Renal cortical epithelial cell (primary cell): ENCODE measurements at regions not wholly inside any gene's neighbourhood (a gene's known extent, or its start where the extent isn't known, plus 50 kb on each side); places are given as distances from the start of the nearest gene placed in this dataset.
"Not testable (repeated sequence)": the region's sequence is repeated elsewhere in the genome, so short reads cannot be mapped to it uniquely, and the experiment has no call there.

Experiments
- DNase-seq: peaks from one replicate; pipeline ENCODE4 v3.0.0-alpha.2; 2011; ENCODE audit warnings: low read depth

DNA sequence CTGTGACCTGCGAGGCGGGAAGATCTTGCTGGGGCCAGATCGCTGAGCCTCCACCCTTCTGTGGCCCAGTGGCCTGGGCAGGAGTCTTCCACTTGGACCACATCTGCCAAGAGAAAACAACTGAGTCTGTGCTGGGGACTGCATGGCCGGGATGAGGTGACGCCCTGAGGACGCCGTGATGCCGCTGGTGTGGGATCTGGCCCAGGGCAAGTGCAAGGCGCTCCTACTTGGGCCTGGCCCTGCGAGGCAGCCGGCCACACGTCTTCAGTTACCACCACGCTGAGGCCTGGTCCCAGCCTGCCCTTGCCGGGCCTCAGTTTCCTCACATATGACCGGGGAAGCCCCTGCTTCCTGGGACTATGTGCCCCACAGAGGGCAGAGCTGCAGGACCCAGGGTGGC is 133.4 kb downstream of the SLC25A46 start:
- DNase-seq, result no peak

GRCh38 chr5:110872963-110873362 is 134.2 kb downstream of the SLC25A46 start:
- DNase-seq, result no peak

DNA sequence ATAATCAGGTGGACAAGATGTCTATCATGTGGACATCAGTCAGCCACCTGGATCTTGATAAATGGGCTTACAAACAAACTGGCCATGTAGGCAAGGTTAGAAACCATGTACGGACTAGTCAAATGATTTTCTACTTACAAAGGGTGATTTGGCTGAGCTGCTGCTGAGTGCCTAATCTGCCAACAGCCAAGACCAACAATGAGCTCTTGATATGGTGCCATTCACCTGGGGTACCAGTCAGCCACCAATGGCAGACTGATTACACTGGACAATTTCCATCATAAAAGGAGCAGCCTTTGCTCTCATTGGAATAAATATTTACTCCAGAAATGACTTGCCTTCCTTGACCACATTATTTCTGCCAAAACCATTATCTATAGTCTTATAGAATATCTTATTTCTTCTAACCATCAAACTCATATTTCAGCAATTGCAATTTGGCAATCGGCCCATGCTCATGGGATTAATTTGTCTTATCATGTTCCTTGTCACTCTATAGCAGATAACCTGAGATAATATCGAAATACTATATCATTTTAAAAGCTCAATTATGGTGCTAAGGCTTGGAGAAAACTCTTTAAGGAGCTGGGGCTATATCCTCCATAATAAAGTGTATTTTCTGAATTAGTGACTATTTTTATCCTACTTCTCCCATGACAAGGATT is 135.1 kb downstream of the SLC25A46 start:
- DNase-seq, result no peak

DNA sequence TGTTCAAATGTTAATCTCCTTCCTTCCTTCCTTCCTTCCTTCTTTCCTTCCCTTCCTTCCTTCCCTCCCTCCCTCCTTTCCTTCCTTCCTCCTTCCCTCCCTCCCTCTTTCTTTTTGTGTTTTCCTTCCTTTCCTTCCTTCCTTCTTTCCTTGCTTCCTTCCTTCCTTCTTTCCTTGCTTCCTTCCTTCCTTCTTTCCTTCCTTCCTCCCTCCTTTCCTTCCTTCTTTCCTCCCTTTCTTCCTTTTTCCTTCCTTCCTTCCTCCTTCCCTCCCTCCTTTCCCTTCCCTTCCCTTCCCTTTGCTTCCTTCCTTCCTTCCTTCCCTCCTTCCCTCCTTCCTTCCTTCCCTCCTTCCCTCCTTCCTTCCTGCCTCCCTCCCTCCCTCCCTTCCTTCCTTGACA is 136.3 kb downstream of the SLC25A46 start:
- DNase-seq, result not testable (repeated sequence)

DNA sequence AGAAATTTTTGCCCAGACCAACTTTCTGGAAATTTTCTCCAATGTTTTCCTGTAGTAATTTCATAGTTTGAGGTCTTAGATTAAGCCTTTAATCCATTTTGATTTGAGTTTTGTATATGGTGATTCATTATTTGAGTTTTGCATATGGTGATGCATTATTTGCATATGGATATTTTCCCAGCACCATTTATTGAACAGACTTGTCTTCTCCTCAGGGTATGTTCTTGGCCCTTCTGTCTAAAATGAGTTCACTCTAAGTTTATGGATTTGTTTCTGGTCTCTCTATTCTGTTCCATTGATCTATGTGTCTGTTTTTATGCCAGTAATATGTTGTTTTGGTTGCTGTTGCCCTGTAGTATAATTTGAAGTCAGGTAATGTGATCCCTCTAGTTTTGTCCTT is 139.3 kb downstream of the SLC25A46 start:
- DNase-seq, result no peak

- DNase-seq, result no peak
Observed at GRCh38 chr5:110879675-110880074, 140.9 kb downstream of the SLC25A46 start.

DNA sequence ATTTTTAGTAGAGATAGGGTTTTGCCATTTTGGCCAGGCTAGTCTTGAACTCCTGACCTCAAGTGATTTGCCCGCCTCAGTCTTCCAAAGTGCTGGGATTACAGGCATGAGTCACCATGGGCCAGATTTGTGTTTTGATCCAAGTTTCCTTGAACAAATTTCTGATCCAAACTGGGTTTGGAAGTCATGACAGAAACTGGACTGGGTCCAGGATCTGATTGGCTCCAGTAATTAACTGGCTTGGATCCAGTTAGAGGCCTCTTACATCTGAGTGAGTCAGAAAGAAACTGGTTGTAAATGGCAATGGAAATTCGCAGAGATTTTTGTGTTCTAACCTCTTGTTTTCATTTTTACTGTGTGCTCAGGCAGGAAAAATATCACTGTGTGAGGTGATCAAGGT is 141.6 kb downstream of the SLC25A46 start:
- peak; percentile 97 for DNase-seq

DNA sequence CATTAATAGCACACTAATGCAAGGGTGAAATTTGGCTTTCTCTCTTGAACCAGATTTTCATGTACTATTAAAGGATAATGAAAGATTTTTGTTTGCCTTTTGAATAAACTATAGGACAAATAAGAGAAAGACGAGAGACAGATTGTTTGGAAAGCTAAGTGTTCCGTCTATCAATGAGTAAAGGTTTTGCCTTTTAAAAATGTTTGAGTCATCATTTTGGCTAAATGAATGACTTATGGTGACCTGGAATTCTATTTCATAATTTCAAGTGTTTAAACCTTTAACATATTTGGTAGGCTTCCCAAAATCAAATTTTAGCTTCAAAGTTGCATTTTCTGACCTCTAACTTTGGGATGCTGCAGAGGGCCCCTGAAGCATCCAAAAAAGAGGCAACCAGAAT is 145.2 kb downstream of the SLC25A46 start:
- DNase-seq, result no peak

DNA sequence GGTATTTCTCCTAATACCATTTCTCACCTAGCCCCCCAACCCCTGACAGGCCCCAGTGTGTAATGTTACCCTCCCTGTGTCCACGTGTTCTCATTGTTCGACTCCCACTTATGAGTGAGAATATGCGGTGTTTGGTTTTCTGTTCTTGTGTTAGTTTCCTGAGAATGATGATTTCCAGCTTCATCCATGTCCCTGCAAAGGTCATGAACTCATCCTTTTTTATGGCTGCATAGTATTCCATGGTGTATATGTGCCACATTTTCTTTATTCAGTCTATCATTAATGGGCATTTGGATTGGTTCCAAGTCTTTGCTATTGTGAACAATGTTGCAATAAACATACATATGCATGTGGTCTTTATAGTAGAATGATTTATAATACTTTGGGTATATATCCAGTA is 148.4 kb downstream of the SLC25A46 start:
- not testable (repeated sequence) for DNase-seq

DNA sequence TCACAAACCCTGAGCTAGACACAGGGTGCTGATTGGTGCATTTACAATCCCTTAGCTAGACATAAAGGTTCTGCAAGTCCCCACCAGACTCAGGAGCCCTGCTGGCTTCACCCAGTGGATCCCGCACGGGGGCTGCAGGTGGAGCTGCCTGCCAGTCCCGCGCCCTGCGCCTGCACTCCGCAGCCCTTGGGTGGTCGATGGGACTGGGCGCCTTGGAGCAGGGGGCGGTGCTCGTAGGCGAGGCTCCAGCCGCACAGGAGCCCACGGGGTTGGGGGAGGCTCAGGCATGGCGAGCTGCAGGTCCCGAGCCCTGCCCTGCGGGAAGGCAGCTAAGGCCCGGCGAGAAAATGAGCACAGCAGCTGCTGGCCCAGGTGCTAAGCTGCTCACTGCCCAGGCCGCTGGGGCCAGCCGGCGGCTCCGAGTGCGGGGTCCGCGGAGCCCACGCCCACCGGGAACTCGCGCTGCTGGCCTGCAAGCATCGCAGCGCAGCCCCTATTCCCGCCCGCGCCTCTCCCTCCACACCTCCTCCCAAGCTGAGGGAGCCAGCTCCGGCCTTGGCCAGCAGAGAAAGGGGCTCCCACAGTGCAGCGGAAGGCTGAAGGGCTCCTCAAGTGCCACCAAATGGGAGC is 155.2 kb downstream of the SLC25A46 start:
- DNase-seq, result not testable (repeated sequence)

DNA sequence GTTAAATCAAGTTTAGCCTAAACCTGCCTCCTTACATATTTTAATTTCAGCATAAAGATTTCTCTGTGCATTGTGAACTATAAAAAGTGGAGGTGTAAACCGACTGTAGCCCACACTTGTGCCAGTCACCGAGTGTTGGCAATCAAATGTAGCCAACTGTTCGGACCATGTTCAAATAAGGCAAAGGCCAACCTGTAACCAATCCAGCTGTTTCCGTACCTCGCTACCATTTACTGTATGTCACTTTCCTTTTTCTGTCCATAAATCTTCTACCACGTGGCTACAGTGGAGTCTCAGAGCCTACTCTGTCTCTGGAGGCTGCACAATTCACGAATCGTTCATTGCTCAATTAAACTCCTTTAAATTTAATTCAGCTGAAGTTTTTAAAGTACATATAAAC is 156.0 kb downstream of the SLC25A46 start:
- DNase-seq, result no peak

DNA sequence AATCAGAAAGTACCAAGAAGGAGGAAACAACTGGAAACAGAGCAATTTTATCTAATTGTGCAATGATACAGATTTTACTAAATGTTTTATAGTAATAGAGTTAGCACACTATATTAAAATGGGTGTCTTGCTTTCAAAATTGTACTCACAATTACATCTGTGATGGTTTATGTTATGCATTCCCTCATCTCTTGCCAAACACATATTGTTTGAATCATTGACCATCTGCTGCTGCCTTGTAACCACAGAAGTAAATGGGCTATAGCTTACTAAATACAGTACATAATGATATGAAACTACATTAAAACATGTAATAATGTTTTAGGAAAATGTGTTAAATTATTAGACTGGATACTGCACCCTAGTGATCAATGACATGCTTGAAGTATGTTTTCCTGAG is 158.1 kb downstream of the SLC25A46 start:
- DNase-seq, result no peak

DNA sequence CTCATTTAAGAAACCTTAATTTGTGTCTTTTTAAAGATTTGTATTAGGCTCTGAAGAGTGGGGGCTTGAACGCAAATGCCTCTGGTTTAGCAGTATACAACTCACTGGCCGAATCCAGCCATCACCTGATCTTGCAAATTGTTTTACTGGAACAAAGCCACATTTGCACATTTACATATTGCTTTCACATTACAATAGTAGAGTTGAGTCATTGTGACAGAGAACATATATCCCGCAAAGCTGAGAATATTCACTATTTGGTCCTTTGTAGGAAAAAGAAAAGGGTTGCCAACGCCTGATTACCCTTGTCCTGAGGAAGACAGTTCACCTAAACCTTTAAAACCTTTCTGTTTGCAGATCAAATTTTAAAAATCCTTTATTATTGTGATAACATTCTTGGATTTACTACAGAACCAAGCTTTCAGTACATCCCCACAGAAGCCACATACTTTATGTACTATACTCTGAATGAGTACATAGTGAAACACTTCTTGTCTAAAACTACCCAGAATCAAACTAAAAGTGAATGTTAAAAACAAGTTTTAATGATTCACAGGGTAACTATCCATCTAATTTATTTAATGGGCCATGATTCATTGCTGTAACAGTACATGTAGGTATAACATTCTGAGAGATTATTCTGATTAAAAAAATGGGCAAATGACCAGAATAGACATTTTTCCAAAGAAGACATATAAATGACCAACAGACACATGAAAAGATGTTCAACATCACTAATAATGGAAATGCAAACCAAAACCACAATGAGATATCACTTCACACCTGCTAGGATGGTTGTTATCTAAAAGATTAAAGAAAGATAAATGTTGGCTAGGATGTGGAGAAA is 161.0 kb downstream of the SLC25A46 start:
- peak; percentile 81 for DNase-seq

DNA sequence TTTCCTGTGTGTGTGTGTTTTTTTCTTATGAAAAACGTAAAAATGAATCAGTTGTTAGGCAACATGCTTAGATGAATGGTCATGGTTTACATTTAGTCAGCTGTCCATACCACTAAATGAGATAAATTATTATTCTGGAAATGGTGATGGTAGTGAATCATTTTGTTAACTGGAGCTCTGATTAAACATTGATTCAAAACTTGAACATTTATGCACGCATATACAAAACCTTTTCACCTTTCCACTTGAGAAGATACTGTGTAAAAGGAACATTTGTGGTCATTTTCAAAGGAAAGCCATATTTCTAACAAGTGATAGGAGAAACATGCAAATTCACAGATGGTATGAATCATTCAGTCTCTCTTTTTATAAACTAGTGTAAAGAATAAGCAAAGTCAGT is 162.0 kb downstream of the SLC25A46 start:
- peak; percentile 82 for DNase-seq

DNA sequence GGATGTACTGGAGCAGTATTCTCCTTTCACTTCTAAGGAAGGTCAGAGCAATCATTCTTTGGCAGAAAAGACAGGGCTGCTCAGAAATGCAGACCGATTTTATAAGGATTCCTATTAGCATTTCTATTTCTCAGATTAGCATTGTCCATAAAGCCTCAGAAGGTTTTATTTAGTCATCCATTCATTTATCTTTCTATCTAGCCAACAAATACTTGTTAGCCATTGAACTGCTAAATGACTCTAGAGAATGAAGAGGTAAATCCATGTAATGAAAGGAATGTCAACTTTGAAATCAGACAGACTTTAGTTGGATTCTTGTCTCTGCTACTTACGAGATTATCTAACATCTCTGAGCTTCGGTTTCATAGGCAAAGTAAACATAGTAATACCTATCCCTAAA is 165.2 kb downstream of the SLC25A46 start:
- DNase-seq, result peak; percentile 67

- DNase-seq, result no peak
Observed at GRCh38 chr5:110908848-110909247, 162.7 kb upstream of the TSLP start.

GRCh38 chr5:110909415-110909814 is 162.1 kb upstream of the TSLP start:
- no peak for DNase-seq

- DNase-seq, result no peak
Observed at GRCh38 chr5:110909950-110910349, 161.6 kb upstream of the TSLP start.

- DNase-seq, result no peak
Observed at GRCh38 chr5:110913221-110913620, 158.3 kb upstream of the TSLP start.

DNA sequence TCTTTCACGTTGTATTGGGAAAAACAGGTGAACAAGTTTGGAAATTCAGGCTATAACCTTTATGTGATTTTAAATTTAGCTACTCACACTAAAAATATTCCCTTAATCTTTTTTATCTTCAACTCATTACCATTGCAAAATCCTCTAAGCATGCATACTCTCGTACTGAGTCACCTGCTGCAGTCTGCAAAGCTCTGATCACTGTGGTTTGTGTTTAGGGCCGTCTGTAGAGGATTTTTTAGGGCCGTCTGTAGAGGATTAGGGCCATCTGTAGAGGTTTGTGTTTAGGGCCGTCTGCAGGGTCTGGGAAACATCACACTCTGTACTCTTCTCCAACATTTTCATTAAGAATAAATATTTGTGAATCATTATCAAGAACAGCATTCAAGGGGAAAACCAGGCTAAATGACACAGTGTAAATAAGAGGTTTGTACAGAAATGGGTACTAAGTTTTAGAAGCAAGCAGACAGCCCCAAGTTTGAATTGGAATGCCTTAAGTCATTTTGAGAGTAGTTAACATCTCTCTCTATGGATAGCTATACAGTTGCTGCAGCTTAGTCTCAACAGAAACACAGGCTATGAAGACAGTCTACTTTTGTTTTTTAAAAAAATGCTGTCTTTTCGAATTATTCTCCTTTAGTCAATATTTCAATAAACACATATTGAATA is 155.0 kb upstream of the TSLP start:
- peak; percentile 86 for DNase-seq

- peak; percentile 63 for DNase-seq
Observed at GRCh38 chr5:110917161-110917875, 154.2 kb upstream of the TSLP start.

- no peak for DNase-seq
Observed at GRCh38 chr5:110918683-110919082, 152.8 kb upstream of the TSLP start.
